NK-92 treated with Interleukin-12 subunit alpha and Interleukin-12 subunit beta, amount 100 ng/mL, for 24 hours (cell line): ENCODE measurements at regions not wholly inside any gene's neighbourhood (a gene's known extent, or its start where the extent isn't known, plus 50 kb on each side); places are given as distances from the start of the nearest gene placed in this dataset.
"Not testable (repeated sequence)": the region's sequence is repeated elsewhere in the genome, so short reads cannot be mapped to it uniquely, and the experiment has no call there.

Experiments
- DNase-seq: peaks from one replicate; lab custom pipeline; 2025; lab: John Stamatoyannopoulos, UW

GRCh38 chr15:95175914-95176658 lies 944.7 kb downstream of the MCTP2 start:
- no peak for DNase-seq

- no peak for DNase-seq
Observed at GRCh38 chr15:95176794-95177577, 945.6 kb downstream of the MCTP2 start.

GRCh38 chr15:95180530-95180929 lies 949.2 kb downstream of the MCTP2 start:
- no peak for DNase-seq

- DNase-seq = no peak
Observed at GRCh38 chr15:95182091-95182490, 950.7 kb downstream of the MCTP2 start.

- no peak for DNase-seq
Observed at GRCh38 chr15:95192923-95193322, 961.6 kb downstream of the MCTP2 start.

- DNase-seq = no peak
Observed at GRCh38 chr15:95194746-95195145, 963.4 kb downstream of the MCTP2 start.

GRCh38 chr15:95196176-95196915 lies 965.0 kb downstream of the MCTP2 start:
- DNase-seq = no peak

- no peak for DNase-seq
Observed at GRCh38 chr15:95202569-95203349, 971.4 kb downstream of the MCTP2 start.

GRCh38 chr15:95205077-95205476 lies 973.7 kb downstream of the MCTP2 start:
- no peak for DNase-seq

GRCh38 chr15:95205830-95206229 lies 974.5 kb downstream of the MCTP2 start:
- not testable (repeated sequence) for DNase-seq

GRCh38 chr15:95208071-95208470 lies 976.7 kb downstream of the MCTP2 start:
- no peak for DNase-seq

GRCh38 chr15:95208988-95209387 lies 977.6 kb downstream of the MCTP2 start:
- DNase-seq = no peak

GRCh38 chr15:95210436-95210981 lies 979.1 kb downstream of the MCTP2 start:
- no peak for DNase-seq

- no peak for DNase-seq
Observed at GRCh38 chr15:95215017-95215416, 983.7 kb downstream of the MCTP2 start.

GRCh38 chr15:95226835-95227234 lies 995.5 kb downstream of the MCTP2 start:
- no peak for DNase-seq

- DNase-seq = no peak
Observed at GRCh38 chr15:95227235-95227634, 995.9 kb downstream of the MCTP2 start.

GRCh38 chr15:95228856-95229555 lies 997.6 kb downstream of the MCTP2 start:
- no peak for DNase-seq

- DNase-seq = no peak
Observed at GRCh38 chr15:95235033-95235432, 1003.7 kb downstream of the MCTP2 start.

- DNase-seq = no peak
Observed at GRCh38 chr15:95247071-95247984, 1016.0 kb downstream of the MCTP2 start.

GRCh38 chr15:95249524-95249923 lies 1018.2 kb downstream of the MCTP2 start:
- no peak for DNase-seq
